ENCODE measurements at regions not wholly inside any gene's neighbourhood (a gene's known extent, or its start where the extent isn't known, plus 50 kb on each side); places are given as distances from the start of the nearest gene placed in this dataset.
"Not testable (repeated sequence)": the region's sequence is repeated elsewhere in the genome, so short reads cannot be mapped to it uniquely, and the experiment has no call there.

- 67 to 100% methylated on average over 3 to 7 of the region's 7 CpGs for WGBS, 2 donors (ENCODE audit: low coverage in 1 of 2)
- Histone ChIP-seq H3K4me3 (no peak overlapping the region), H3K27me3 (no peaks in the 10 kb centered on the region), H3K36me3 (peaks cover 0 to 28% of the 10 kb centered on the region in 2 donors), H3K27ac (no peak overlapping the region), H3K9me3 (no peaks in the 10 kb centered on the region), H3K4me1 (peaks cover 0 to 26% (median 0%) of the 10 kb centered on the region in 3 donors)
- no peak for TF ChIP-seq POLR2A (IDR thresholded peaks at IDR 0.05)
- no peak for TF ChIP-seq POLR2AphosphoS5 (IDR thresholded peaks at IDR 0.05)
- TF ChIP-seq EP300 (IDR thresholded peaks at IDR 0.05), result no peak
- TF ChIP-seq, protein P1, sequence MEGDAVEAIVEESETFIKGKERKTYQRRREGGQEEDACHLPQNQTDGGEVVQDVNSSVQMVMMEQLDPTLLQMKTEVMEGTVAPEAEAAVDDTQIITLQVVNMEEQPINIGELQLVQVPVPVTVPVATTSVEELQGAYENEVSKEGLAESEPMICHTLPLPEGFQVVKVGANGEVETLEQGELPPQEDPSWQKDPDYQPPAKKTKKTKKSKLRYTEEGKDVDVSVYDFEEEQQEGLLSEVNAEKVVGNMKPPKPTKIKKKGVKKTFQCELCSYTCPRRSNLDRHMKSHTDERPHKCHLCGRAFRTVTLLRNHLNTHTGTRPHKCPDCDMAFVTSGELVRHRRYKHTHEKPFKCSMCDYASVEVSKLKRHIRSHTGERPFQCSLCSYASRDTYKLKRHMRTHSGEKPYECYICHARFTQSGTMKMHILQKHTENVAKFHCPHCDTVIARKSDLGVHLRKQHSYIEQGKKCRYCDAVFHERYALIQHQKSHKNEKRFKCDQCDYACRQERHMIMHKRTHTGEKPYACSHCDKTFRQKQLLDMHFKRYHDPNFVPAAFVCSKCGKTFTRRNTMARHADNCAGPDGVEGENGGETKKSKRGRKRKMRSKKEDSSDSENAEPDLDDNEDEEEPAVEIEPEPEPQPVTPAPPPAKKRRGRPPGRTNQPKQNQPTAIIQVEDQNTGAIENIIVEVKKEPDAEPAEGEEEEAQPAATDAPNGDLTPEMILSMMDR (IDR thresholded peaks at IDR 0.05), result no peak
- ATAC-seq, result no peak
Observed at GRCh38 chr3:64796607-64797399, 109.0 kb upstream of the ADAMTS9 start.

GRCh38 chr3:64792445-64792844 is 104.6 kb upstream of the ADAMTS9 start:
- no peaks in the 10 kb centered on the region for H3K27me3 ChIP-seq
- H3K4me1 ChIP-seq, result peaks cover 0 to 30% (median 0%) of the 10 kb centered on the region in 3 donors
- TF ChIP-seq, protein P1 (IDR thresholded peaks at IDR 0.05), result no peak
- TF ChIP-seq POLR2AphosphoS5 (IDR thresholded peaks at IDR 0.05) (no peak), EP300 (IDR thresholded peaks at IDR 0.05) (no peak), POLR2A (IDR thresholded peaks at IDR 0.05) (no peak)
- no peak overlapping the region for H3K27ac ChIP-seq
- 54 to 67% methylated on average over 2 to 3 of the region's 3 CpGs for WGBS, 2 donors (ENCODE audit: low coverage in 1 of 2)
- H3K4me3 ChIP-seq, result no peak overlapping the region
- H3K9me3 ChIP-seq, result no peaks in the 10 kb centered on the region
- no peak for ATAC-seq
- no peaks in the 10 kb centered on the region for H3K36me3 ChIP-seq

DNA sequence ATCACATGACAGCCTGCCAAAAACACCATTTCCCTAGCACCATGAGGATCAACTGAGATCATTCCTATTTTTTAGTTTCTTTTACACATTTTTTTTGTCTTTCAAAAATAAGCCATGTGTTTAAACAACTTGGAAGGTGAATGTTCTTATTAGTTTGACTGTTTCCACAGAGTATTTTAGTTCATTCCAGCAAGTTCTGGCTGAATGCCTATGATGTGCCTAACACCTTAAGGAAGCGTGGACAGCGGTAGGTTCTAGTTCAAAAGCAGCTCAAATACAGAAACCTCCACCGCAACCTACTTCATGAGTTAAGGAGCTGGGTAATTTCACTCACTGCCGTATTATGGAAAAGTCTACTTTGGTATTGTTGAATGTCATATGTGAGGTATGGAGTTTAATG is 101.3 kb upstream of the ADAMTS9 start:
- H3K36me3 ChIP-seq, result no peaks in the 10 kb centered on the region
- H3K27ac ChIP-seq, result peak overlapping the region in 2 of 4 donors; percentile 26 to 29
- H3K9me3 ChIP-seq, result no peaks in the 10 kb centered on the region
- peaks cover 0 to 19% (median 0%) of the 10 kb centered on the region in 3 donors for H3K4me1 ChIP-seq
- WGBS, 2 donors (ENCODE audit: low coverage in 1 of 2), result 38 to 77% methylated on average over 3 to 4 of the region's 4 CpGs
- TF ChIP-seq POLR2A (IDR thresholded peaks at IDR 0.05) (no peak), EP300 (IDR thresholded peaks at IDR 0.05) (no peak), POLR2AphosphoS5 (IDR thresholded peaks at IDR 0.05) (no peak)
- H3K4me3 ChIP-seq, result no peak overlapping the region
- H3K27me3 ChIP-seq, result no peaks in the 10 kb centered on the region
- ATAC-seq, result no peak

DNA sequence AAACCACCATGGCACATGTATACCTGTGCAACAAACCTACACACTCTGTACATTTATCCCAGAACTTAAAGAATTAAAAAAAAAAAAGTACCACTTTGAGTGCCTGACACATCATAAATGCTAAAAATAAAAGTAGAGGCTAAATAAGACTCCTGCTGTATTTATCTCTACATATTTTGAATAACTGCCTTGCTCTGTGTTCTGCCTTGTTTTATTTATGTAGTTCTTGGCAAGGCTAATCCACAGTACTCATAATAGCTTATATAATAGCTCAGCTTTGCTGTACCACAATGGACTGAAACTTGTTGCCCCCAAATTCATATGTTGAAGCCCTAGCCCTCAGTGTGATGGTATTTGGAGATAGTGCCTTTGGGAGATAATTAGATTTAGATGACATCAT is 95.4 kb upstream of the ADAMTS9 start:
- H3K27me3 ChIP-seq, result no peaks in the 10 kb centered on the region
- no peaks in the 10 kb centered on the region for H3K4me1 ChIP-seq
- no peak overlapping the region for H3K4me3 ChIP-seq
- H3K36me3 ChIP-seq, result no peaks in the 10 kb centered on the region
- no peak for ATAC-seq
- peak overlapping the region in 1 of 4 donors; percentile 39 for H3K27ac ChIP-seq
- TF ChIP-seq POLR2A (IDR thresholded peaks at IDR 0.05), result no peak
- peak; percentile 12 for TF ChIP-seq POLR2AphosphoS5 (IDR thresholded peaks at IDR 0.05)
- TF ChIP-seq, protein P1 (IDR thresholded peaks at IDR 0.05), result no peak
- no peak for TF ChIP-seq EP300 (IDR thresholded peaks at IDR 0.05)
- H3K9me3 ChIP-seq, result peaks cover 0 to 15% (median 0%) of the 10 kb centered on the region in 3 donors

DNA sequence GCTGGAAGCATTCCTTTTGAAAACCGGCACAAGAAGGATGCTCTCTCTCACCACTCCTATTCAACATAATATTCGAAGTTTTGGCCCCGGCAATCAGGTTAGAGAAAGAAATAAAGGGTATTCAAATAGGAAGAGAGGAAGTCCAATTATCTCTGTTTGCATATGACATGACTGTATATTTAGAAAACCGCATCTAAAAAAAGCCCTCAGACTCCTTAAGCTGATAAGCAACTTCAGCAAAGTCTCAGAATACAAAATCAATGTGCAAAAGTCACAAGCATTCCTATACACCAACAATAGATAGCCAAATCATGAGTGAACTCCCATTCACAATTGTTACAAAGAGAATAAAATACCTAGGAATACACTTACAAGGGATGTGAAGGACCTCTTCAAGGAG is 93.1 kb upstream of the ADAMTS9 start:
- H3K4me3 ChIP-seq, result not testable (repeated sequence)

DNA sequence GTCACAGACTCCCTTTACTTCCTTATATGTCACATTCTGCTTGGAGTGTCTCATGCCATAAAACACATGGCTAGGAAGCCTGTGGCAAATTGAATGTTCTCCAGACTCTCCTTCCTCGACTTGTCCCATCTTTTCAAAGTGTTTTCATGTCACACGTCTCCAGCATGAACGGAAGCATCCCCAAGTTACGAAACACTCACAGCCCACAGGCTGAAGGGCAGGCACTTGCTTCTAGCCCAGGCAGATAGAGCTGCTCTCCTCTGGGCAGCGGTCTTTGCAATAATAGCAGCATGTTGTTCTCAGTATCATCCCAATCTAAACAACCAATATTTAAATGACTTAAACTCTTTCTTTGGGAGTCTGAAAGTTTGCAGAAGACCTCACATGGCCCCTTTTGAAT is 85.3 kb upstream of the ADAMTS9 start:
- Histone ChIP-seq H3K27me3 (no peaks in the 10 kb centered on the region), H3K27ac (no peak overlapping the region), H3K9me3 (peaks cover 0 to under 1% (median 0%) of the 10 kb centered on the region in 3 donors), H3K4me3 (no peak overlapping the region), H3K36me3 (peaks cover 0 to 11% of the 10 kb centered on the region in 2 donors), H3K4me1 (peaks cover 0 to 10% (median 0%) of the 10 kb centered on the region in 3 donors)
- TF ChIP-seq POLR2AphosphoS5 (IDR thresholded peaks at IDR 0.05) (no peak), EP300 (IDR thresholded peaks at IDR 0.05) (no peak), POLR2A (IDR thresholded peaks at IDR 0.05) (no peak)
- TF ChIP-seq, protein P1 (IDR thresholded peaks at IDR 0.05), result no peak
- ATAC-seq, result no peak
- 46 to 75% methylated on average over 4 to 5 of the region's 5 CpGs for WGBS, 2 donors (ENCODE audit: low coverage in 1 of 2)

More for the DNA sequence above, 93.1 kb upstream of the ADAMTS9 start:
- H3K27me3 ChIP-seq, ATAC-seq, H3K36me3 ChIP-seq, H3K27ac ChIP-seq, H3K4me1 ChIP-seq: not testable (repeated sequence)
- peaks cover 0 to 16% (median 0%) of the 10 kb centered on the region in 3 donors for H3K9me3 ChIP-seq
- 87 to 91% methylated on average over 3 of the region's 4 CpGs for WGBS, 2 donors (ENCODE audit: low coverage in 1 of 2)

Measured in gastroesophageal sphincter (tissue), 4 donors.